ENCODE measurements at regions not wholly inside any gene's neighbourhood (a gene's known extent, or its start where the extent isn't known, plus 50 kb on each side); places are given as distances from the start of the nearest gene placed in this dataset.

- DNase-seq (ENCODE audit: low spot score) = no peak
- Histone ChIP-seq H2AFZ (replicated peaks) (no peak overlapping the region), H3K4me2 (no peak overlapping the region)
Measured at GRCh38 chr9:134487066-134487710, 154.4 kb upstream of the COL5A1 start.

GRCh38 chr9:134488331-134489280, 153.0 kb upstream of the COL5A1 start:
- Histone ChIP-seq H3K9ac (no peak overlapping the region), H3F3A (ENCODE audit: low read depth) (no peaks in the 10 kb centered on the region), H3K4me2 (no peak overlapping the region), H3K36me3 (no peaks in the 10 kb centered on the region), H3K79me2 (ENCODE audit: low read depth) (no peaks in the 10 kb centered on the region), H3K27me3 (no peaks in the 10 kb centered on the region), H2AFZ (replicated peaks) (no peak overlapping the region), H3K4me3 (no peak overlapping the region), H3K27ac (no peak overlapping the region), H3K9me3 (ENCODE audit: low read depth) (no peaks in the 10 kb centered on the region), H3K4me1 (peaks cover 6% of the 10 kb centered on the region), H4K20me1 (ENCODE audit: low read depth) (no peaks in the 10 kb centered on the region)
- no peaks in the 10 kb centered on the region for H3K36me3 Mint-ChIP-seq
- no peak for TF ChIP-seq CTCF (IDR thresholded peaks at IDR 0.05)
- no peak for TF ChIP-seq EZH2 (IDR thresholded peaks at IDR 0.05)
- TF ChIP-seq EZH2phosphoT487 (IDR thresholded peaks at IDR 0.05) = no peak
- no peaks in the 10 kb centered on the region for H3K9me3 Mint-ChIP-seq
- H3K27me3 Mint-ChIP-seq (ENCODE audit: insufficient read depth, low read depth) = peaks cover 5% of the 10 kb centered on the region
- H3K4me3 Mint-ChIP-seq = no peak overlapping the region
- peak overlapping the region; percentile 79 for H3K27ac Mint-ChIP-seq
- peaks cover 24% of the 10 kb centered on the region for H3K4me1 Mint-ChIP-seq
- no peak for DNase-seq (ENCODE audit: low spot score)

More at GRCh38 chr9:134487066-134487710, 154.4 kb upstream of the COL5A1 start:
- H3K27me3 ChIP-seq = no peaks in the 10 kb centered on the region
- H3K27me3 Mint-ChIP-seq (ENCODE audit: insufficient read depth, low read depth) = peaks cover 6% of the 10 kb centered on the region
- H3K27ac ChIP-seq = no peak overlapping the region
- H3K9me3 Mint-ChIP-seq = no peaks in the 10 kb centered on the region
- H3K4me3 Mint-ChIP-seq = no peak overlapping the region
- no peaks in the 10 kb centered on the region for H3F3A ChIP-seq (ENCODE audit: low read depth)
- no peak for TF ChIP-seq EZH2 (IDR thresholded peaks at IDR 0.05)
- no peak for TF ChIP-seq EZH2phosphoT487 (IDR thresholded peaks at IDR 0.05)
- no peak for TF ChIP-seq CTCF (IDR thresholded peaks at IDR 0.05)
- no peaks in the 10 kb centered on the region for H3K79me2 ChIP-seq (ENCODE audit: low read depth)
- no peaks in the 10 kb centered on the region for H3K9me3 ChIP-seq (ENCODE audit: low read depth)
- H3K36me3 Mint-ChIP-seq = no peaks in the 10 kb centered on the region
- H3K9ac ChIP-seq = no peak overlapping the region
- H3K4me1 Mint-ChIP-seq = peaks cover 13% of the 10 kb centered on the region
- H4K20me1 ChIP-seq (ENCODE audit: low read depth) = no peaks in the 10 kb centered on the region
- no peaks in the 10 kb centered on the region for H3K36me3 ChIP-seq
- H3K27ac Mint-ChIP-seq = peak overlapping the region; percentile 53
- no peak overlapping the region for H3K4me3 ChIP-seq
- H3K4me1 ChIP-seq = no peaks in the 10 kb centered on the region

- Mint-ChIP-seq H3K36me3 (no peaks in the 10 kb centered on the region), H3K4me1 (peaks cover 24% of the 10 kb centered on the region), H3K27me3 (ENCODE audit: insufficient read depth, low read depth) (peaks cover 5% of the 10 kb centered on the region), H3K9me3 (no peaks in the 10 kb centered on the region), H3K4me3 (no peak overlapping the region), H3K27ac (no peak overlapping the region)
- no peaks in the 10 kb centered on the region for H3K9me3 ChIP-seq (ENCODE audit: low read depth)
- H3K4me1 ChIP-seq = peaks cover 6% of the 10 kb centered on the region
- TF ChIP-seq CTCF (IDR thresholded peaks at IDR 0.05) (no peak), EZH2 (IDR thresholded peaks at IDR 0.05) (no peak), EZH2phosphoT487 (IDR thresholded peaks at IDR 0.05) (no peak)
- no peak overlapping the region for H2AFZ ChIP-seq (replicated peaks)
- DNase-seq (ENCODE audit: low spot score) = no peak
- H3K9ac ChIP-seq = no peak overlapping the region
- H3K4me3 ChIP-seq = no peak overlapping the region
- no peak overlapping the region for H3K27ac ChIP-seq
- no peaks in the 10 kb centered on the region for H3F3A ChIP-seq (ENCODE audit: low read depth)
- H3K79me2 ChIP-seq (ENCODE audit: low read depth) = no peaks in the 10 kb centered on the region
- H3K27me3 ChIP-seq = no peaks in the 10 kb centered on the region
- H4K20me1 ChIP-seq (ENCODE audit: low read depth) = no peaks in the 10 kb centered on the region
- no peaks in the 10 kb centered on the region for H3K36me3 ChIP-seq
- H3K4me2 ChIP-seq = no peak overlapping the region
Measured at GRCh38 chr9:134489621-134490408, 151.8 kb upstream of the COL5A1 start.
